ENCODE measurements at regions not wholly inside any gene's neighbourhood (a gene's known extent, or its start where the extent isn't known, plus 50 kb on each side); places are given as distances from the start of the nearest gene placed in this dataset.

- Histone ChIP-seq H3K36me3 (no peaks in the 10 kb centered on the region), H3K4me1 (replicated peaks) (no peaks in the 10 kb centered on the region), H3K27ac (no peak overlapping the region), H3K4me3 (no peak overlapping the region), H3K9me3 (no peaks in the 10 kb centered on the region), H3K27me3 (replicated peaks; ENCODE audit: insufficient read depth) (no peaks in the 10 kb centered on the region)
- no peak for TF ChIP-seq POLR2A (IDR thresholded peaks at IDR 0.05)
- TF ChIP-seq POLR2AphosphoS5 (IDR thresholded peaks at IDR 0.05) = no peak
- TF ChIP-seq, protein P1, sequence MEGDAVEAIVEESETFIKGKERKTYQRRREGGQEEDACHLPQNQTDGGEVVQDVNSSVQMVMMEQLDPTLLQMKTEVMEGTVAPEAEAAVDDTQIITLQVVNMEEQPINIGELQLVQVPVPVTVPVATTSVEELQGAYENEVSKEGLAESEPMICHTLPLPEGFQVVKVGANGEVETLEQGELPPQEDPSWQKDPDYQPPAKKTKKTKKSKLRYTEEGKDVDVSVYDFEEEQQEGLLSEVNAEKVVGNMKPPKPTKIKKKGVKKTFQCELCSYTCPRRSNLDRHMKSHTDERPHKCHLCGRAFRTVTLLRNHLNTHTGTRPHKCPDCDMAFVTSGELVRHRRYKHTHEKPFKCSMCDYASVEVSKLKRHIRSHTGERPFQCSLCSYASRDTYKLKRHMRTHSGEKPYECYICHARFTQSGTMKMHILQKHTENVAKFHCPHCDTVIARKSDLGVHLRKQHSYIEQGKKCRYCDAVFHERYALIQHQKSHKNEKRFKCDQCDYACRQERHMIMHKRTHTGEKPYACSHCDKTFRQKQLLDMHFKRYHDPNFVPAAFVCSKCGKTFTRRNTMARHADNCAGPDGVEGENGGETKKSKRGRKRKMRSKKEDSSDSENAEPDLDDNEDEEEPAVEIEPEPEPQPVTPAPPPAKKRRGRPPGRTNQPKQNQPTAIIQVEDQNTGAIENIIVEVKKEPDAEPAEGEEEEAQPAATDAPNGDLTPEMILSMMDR (IDR thresholded peaks at IDR 0.05) = no peak
- 84% methylated on average over 6 of the region's 6 CpGs for WGBS
- intact Hi-C loops (cut with DNase I) = no loop called here
- DNase-seq (ENCODE audit: low spot score) = no peak
Measured at GRCh38 chr13:31050486-31051400, 111.0 kb downstream of the HSPH1 start.

DNA sequence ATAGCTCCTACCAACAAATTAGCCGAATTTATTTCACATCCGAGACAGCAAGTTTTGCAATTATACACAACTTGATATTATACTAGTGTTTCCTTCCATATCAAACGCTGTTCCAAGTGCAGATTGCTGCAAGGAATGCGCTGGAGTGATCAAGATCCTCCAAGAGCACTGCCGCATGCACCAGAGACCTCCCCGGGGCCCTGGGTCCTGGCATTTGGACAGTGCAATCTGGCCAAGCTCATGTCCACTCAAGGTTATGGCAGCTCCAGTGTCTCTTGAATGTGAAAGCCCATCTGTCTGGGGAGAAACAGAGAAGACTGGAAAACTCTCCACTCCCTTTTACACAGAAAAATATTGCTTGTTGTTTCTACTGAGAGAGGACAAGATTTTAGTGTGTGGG, 111.9 kb downstream of the HSPH1 start:
- WGBS = 76% methylated on average over 6 of the region's 6 CpGs
- no peak overlapping the region for H3K27ac ChIP-seq
- H3K27me3 ChIP-seq (replicated peaks; ENCODE audit: insufficient read depth) = no peaks in the 10 kb centered on the region
- intact Hi-C loops (cut with DNase I) = loop anchor here (5.0 to 10.0 kb wide), 5 partner anchors 178 to 915 kb away; no protein-coding TSS in a partner anchor
- H3K4me3 ChIP-seq = no peak overlapping the region
- H3K4me1 ChIP-seq (replicated peaks) = no peaks in the 10 kb centered on the region
- no peaks in the 10 kb centered on the region for H3K36me3 ChIP-seq
- no peak for TF ChIP-seq POLR2A (IDR thresholded peaks at IDR 0.05)
- TF ChIP-seq POLR2AphosphoS5 (IDR thresholded peaks at IDR 0.05) = no peak
- TF ChIP-seq, protein P1 (IDR thresholded peaks at IDR 0.05) = no peak
- no peak for DNase-seq (ENCODE audit: low spot score)
- no peaks in the 10 kb centered on the region for H3K9me3 ChIP-seq

GRCh38 chr13:31049083-31049482, 112.6 kb downstream of the HSPH1 start:
- 95% methylated on average over 4 of the region's 4 CpGs for WGBS

GRCh38 chr13:31048521-31048920, 113.2 kb downstream of the HSPH1 start:
- Histone ChIP-seq H3K4me1 (replicated peaks) (no peaks in the 10 kb centered on the region), H3K9me3 (no peaks in the 10 kb centered on the region), H3K36me3 (no peaks in the 10 kb centered on the region), H3K27me3 (replicated peaks; ENCODE audit: insufficient read depth) (no peaks in the 10 kb centered on the region), H3K4me3 (no peak overlapping the region), H3K27ac (no peak overlapping the region)
- TF ChIP-seq POLR2A (IDR thresholded peaks at IDR 0.05) = no peak
- TF ChIP-seq, protein P1 (IDR thresholded peaks at IDR 0.05) = no peak
- TF ChIP-seq POLR2AphosphoS5 (IDR thresholded peaks at IDR 0.05) = no peak
- WGBS = 87% methylated on average over 3 of the region's 3 CpGs
- no peak for DNase-seq (ENCODE audit: low spot score)
- intact Hi-C loops (cut with DNase I) = loop anchor here (5.0 to 10.0 kb wide), 5 partner anchors 176 to 914 kb away; no protein-coding TSS in a partner anchor

More at GRCh38 chr13:31049083-31049482, 112.6 kb downstream of the HSPH1 start:
- Histone ChIP-seq H3K9me3 (no peaks in the 10 kb centered on the region), H3K4me1 (replicated peaks) (no peaks in the 10 kb centered on the region), H3K27me3 (replicated peaks; ENCODE audit: insufficient read depth) (no peaks in the 10 kb centered on the region), H3K4me3 (no peak overlapping the region), H3K27ac (no peak overlapping the region), H3K36me3 (no peaks in the 10 kb centered on the region)
- no peak for DNase-seq (ENCODE audit: low spot score)
- TF ChIP-seq POLR2AphosphoS5 (IDR thresholded peaks at IDR 0.05) (no peak), POLR2A (IDR thresholded peaks at IDR 0.05) (no peak)
- TF ChIP-seq, protein P1 (IDR thresholded peaks at IDR 0.05) = no peak
- intact Hi-C loops (cut with DNase I) = loop anchor here (5.0 to 10.0 kb wide), 5 partner anchors 177 to 914 kb away; no protein-coding TSS in a partner anchor
